ENCODE measurements at regions not wholly inside any gene's neighbourhood (a gene's known extent, or its start where the extent isn't known, plus 50 kb on each side); places are given as distances from the start of the nearest gene placed in this dataset.
A peak's percentile ranks its signal among the peaks of the same experiment; 100 is the strongest.

- DNase-seq = no peak
Measured at GRCh38 chr5:167678481-167678880, 613.0 kb upstream of the WWC1 start.

- DNase-seq = no peak
Measured at GRCh38 chr5:167684251-167684650, 607.2 kb upstream of the WWC1 start.

GRCh38 chr5:167688341-167689130 is 602.9 kb upstream of the WWC1 start:
- no peak for DNase-seq

GRCh38 chr5:167694325-167695147 is 596.9 kb upstream of the WWC1 start:
- DNase-seq = no peak

GRCh38 chr5:167696558-167697314 is 594.7 kb upstream of the WWC1 start:
- DNase-seq = no peak

GRCh38 chr5:167699432-167699831 is 592.0 kb upstream of the WWC1 start:
- no peak for DNase-seq

- DNase-seq = no peak
Measured at GRCh38 chr5:167701051-167701450, 590.4 kb upstream of the WWC1 start.

GRCh38 chr5:167702014-167702413 is 589.4 kb upstream of the WWC1 start:
- DNase-seq = no peak

- no peak for DNase-seq
Measured at GRCh38 chr5:167708449-167708848, 583.0 kb upstream of the WWC1 start.

- DNase-seq = no peak
Measured at GRCh38 chr5:167709625-167710024, 581.8 kb upstream of the WWC1 start.

GRCh38 chr5:167710444-167711073 is 580.9 kb upstream of the WWC1 start:
- DNase-seq = no peak

GRCh38 chr5:167712986-167713585 is 578.4 kb upstream of the WWC1 start:
- no peak for DNase-seq

- no peak for DNase-seq
Measured at GRCh38 chr5:167713896-167714295, 577.5 kb upstream of the WWC1 start.

GRCh38 chr5:167716126-167716775 is 575.2 kb upstream of the WWC1 start:
- DNase-seq = no peak

- no peak for DNase-seq
Measured at GRCh38 chr5:167720259-167720658, 571.2 kb upstream of the WWC1 start.

- no peak for DNase-seq
Measured at GRCh38 chr5:167720676-167721260, 570.7 kb upstream of the WWC1 start.

- DNase-seq = no peak
Measured at GRCh38 chr5:167721926-167722440, 569.5 kb upstream of the WWC1 start.

- DNase-seq = peak; percentile 59
Measured at GRCh38 chr5:167723254-167723871, 568.1 kb upstream of the WWC1 start.

- no peak for DNase-seq
Measured at GRCh38 chr5:167725264-167725663, 566.2 kb upstream of the WWC1 start.

GRCh38 chr5:167725741-167726140 is 565.7 kb upstream of the WWC1 start:
- no peak for DNase-seq

- DNase-seq = no peak
Measured at GRCh38 chr5:167726642-167727041, 564.8 kb upstream of the WWC1 start.

Data from CD4-positive, alpha-beta T cell treated with Interleukin-17A for 1 hour (primary cell).